ENCODE measurements at regions not wholly inside any gene's neighbourhood (a gene's known extent, or its start where the extent isn't known, plus 50 kb on each side); places are given as distances from the start of the nearest gene placed in this dataset.

DNA sequence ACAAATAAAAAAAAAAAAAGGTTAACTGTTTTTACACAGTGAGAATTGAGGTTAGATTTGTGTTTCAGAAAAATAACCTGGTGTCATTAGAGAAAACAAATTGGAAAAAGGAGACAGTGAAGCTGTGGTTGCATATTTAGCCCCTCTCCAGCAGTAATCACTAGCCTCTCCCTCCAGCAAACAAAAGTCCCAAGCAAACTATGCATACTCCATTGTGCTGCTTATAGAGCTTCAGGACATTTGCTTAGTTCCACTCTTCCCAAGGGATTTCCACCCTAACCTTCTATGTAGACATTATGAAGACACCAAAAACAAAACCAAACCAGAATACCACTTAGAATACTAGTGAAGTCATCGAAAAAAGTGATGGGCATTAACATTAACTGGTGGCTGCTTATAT is 534.2 kb upstream of the CDH2 start:
- H3K4me3 ChIP-seq (replicated peaks; ENCODE audit: insufficient read depth, low read length), result no peak overlapping the region
- no peak overlapping the region for H3K27ac ChIP-seq (replicated peaks)
- H3K27me3 ChIP-seq (ENCODE audit: insufficient read depth, poor library complexity, severe bottlenecking), result no peaks in the 10 kb centered on the region
- no peak for DNase-seq (ENCODE audit: low read depth in 1 of 2, low spot score in 1 of 2)
- TF ChIP-seq POLR2AphosphoS5 (IDR thresholded peaks at IDR 0.05; ENCODE audit: low read depth) (no peak), GABPA (IDR thresholded peaks at IDR 0.05; ENCODE audit: low read depth) (no peak), SPI1 (IDR thresholded peaks at IDR 0.05; ENCODE audit: borderline replicate concordance, low read depth) (no peak)
- TF ChIP-seq, protein P1, sequence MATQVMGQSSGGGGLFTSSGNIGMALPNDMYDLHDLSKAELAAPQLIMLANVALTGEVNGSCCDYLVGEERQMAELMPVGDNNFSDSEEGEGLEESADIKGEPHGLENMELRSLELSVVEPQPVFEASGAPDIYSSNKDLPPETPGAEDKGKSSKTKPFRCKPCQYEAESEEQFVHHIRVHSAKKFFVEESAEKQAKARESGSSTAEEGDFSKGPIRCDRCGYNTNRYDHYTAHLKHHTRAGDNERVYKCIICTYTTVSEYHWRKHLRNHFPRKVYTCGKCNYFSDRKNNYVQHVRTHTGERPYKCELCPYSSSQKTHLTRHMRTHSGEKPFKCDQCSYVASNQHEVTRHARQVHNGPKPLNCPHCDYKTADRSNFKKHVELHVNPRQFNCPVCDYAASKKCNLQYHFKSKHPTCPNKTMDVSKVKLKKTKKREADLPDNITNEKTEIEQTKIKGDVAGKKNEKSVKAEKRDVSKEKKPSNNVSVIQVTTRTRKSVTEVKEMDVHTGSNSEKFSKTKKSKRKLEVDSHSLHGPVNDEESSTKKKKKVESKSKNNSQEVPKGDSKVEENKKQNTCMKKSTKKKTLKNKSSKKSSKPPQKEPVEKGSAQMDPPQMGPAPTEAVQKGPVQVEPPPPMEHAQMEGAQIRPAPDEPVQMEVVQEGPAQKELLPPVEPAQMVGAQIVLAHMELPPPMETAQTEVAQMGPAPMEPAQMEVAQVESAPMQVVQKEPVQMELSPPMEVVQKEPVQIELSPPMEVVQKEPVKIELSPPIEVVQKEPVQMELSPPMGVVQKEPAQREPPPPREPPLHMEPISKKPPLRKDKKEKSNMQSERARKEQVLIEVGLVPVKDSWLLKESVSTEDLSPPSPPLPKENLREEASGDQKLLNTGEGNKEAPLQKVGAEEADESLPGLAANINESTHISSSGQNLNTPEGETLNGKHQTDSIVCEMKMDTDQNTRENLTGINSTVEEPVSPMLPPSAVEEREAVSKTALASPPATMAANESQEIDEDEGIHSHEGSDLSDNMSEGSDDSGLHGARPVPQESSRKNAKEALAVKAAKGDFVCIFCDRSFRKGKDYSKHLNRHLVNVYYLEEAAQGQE (IDR thresholded peaks at IDR 0.05; ENCODE audit: insufficient replicate concordance, low read depth), result no peak
- TF ChIP-seq, protein P2, sequence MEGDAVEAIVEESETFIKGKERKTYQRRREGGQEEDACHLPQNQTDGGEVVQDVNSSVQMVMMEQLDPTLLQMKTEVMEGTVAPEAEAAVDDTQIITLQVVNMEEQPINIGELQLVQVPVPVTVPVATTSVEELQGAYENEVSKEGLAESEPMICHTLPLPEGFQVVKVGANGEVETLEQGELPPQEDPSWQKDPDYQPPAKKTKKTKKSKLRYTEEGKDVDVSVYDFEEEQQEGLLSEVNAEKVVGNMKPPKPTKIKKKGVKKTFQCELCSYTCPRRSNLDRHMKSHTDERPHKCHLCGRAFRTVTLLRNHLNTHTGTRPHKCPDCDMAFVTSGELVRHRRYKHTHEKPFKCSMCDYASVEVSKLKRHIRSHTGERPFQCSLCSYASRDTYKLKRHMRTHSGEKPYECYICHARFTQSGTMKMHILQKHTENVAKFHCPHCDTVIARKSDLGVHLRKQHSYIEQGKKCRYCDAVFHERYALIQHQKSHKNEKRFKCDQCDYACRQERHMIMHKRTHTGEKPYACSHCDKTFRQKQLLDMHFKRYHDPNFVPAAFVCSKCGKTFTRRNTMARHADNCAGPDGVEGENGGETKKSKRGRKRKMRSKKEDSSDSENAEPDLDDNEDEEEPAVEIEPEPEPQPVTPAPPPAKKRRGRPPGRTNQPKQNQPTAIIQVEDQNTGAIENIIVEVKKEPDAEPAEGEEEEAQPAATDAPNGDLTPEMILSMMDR (IDR thresholded peaks at IDR 0.05; ENCODE audit: insufficient read depth, low read length), result no peak

DNA sequence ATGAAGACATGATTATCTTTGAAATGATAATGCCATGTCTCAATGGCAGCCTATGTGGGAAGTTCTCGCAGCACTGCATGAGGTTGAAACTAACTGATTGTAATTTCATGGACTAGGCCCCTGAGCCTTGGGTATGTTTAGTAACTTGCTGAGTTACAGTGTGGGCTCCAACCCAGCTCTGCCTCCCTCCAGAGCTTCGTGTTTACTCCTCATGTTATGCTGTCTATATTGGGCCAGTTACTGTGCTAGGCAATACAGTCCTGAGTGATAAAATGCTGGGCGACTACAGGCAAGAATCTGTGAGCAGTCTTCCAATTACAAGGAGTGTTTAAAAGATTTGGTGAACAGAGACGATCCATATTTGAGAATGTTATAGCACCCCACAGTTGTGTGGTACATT is 530.1 kb upstream of the CDH2 start:
- no peak overlapping the region for H3K4me3 ChIP-seq (replicated peaks; ENCODE audit: insufficient read depth, low read length)
- TF ChIP-seq SPI1 (IDR thresholded peaks at IDR 0.05; ENCODE audit: borderline replicate concordance, low read depth), result no peak
- TF ChIP-seq, protein P1 (IDR thresholded peaks at IDR 0.05; ENCODE audit: insufficient replicate concordance, low read depth), result no peak
- TF ChIP-seq, protein P2 (IDR thresholded peaks at IDR 0.05; ENCODE audit: insufficient read depth, low read length), result no peak
- no peak for DNase-seq (ENCODE audit: low read depth in 1 of 2, low spot score in 1 of 2)
- no peak overlapping the region for H3K27ac ChIP-seq (replicated peaks)
- H3K27me3 ChIP-seq (ENCODE audit: insufficient read depth, poor library complexity, severe bottlenecking), result no peaks in the 10 kb centered on the region

DNA sequence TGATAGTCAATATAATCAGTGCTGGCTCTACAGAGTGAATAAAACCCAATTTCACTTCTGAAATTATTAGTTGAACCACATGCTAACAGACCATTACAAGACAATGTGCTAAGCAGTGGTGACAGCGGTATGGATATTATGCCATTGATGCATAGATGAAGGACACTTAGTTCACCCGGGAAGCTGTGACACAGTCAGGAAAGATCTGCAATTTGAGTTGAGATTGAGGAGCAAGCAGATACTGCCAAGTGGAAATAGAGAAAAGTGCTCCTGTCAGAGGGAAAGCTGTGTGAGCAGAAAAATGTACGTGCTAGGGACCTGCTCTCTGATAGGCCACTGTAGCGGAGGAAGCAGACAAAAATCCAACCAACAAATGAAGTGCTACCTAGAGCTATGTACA is 529.5 kb upstream of the CDH2 start:
- no peak overlapping the region for H3K27ac ChIP-seq (replicated peaks)
- no peak overlapping the region for H3K4me3 ChIP-seq (replicated peaks; ENCODE audit: insufficient read depth, low read length)
- DNase-seq (ENCODE audit: low read depth in 1 of 2, low spot score in 1 of 2), result no peak
- TF ChIP-seq POLR2AphosphoS5 (IDR thresholded peaks at IDR 0.05; ENCODE audit: low read depth), result no peak
- TF ChIP-seq GABPA (IDR thresholded peaks at IDR 0.05; ENCODE audit: low read depth), result no peak
- TF ChIP-seq, protein P1 (IDR thresholded peaks at IDR 0.05; ENCODE audit: insufficient replicate concordance, low read depth), result no peak
- TF ChIP-seq, protein P2 (IDR thresholded peaks at IDR 0.05; ENCODE audit: insufficient read depth, low read length), result no peak
- no peak for TF ChIP-seq SPI1 (IDR thresholded peaks at IDR 0.05; ENCODE audit: borderline replicate concordance, low read depth)
- H3K27me3 ChIP-seq (ENCODE audit: insufficient read depth, poor library complexity, severe bottlenecking), result no peaks in the 10 kb centered on the region
